ENCODE measurements at regions not wholly inside any gene's neighbourhood (a gene's known extent, or its start where the extent isn't known, plus 50 kb on each side); places are given as distances from the start of the nearest gene placed in this dataset.

DNA sequence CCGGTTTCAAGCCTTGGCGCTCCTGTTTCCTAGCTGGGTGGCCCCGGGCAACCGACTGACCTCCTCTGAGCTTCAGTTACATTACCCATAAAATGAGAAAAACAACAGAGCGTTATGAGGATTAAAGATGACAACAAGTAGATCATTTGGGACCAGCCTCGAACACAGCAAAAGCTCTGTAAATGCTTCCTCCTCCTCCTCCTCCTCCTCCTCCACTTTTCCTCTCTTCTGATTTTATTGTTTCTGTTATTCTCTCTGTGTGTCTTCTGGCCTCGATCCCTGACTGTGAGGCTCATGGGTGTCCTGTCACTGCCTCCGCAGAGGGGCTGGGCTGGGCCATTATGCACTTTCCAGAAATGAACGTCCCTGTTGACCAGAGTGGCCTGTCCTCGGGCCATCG, 176.2 kb downstream of the URI1 start:
- WGBS (ENCODE audit: low lambda C conversion rate): 50% methylated on average over 11 of the region's 11 CpGs
- H3K4me2 ChIP-seq: no peak overlapping the region
- no peak overlapping the region for H3K4me3 ChIP-seq (ENCODE audit: low read depth in 2 of 2, low read length in 1 of 2)
- TF ChIP-seq TCF12 (IDR thresholded peaks at IDR 0.05) (no peak), YY1 (IDR thresholded peaks at IDR 0.05; ENCODE audit: low read depth) (no peak), GABPA (IDR thresholded peaks at IDR 0.05; ENCODE audit: low read depth) (no peak), NRF1 (IDR thresholded peaks at IDR 0.05; ENCODE audit: low read depth, low read length) (no peak), MXI1 (IDR thresholded peaks at IDR 0.05; ENCODE audit: low read depth, low read length) (no peak), RAD21 (IDR thresholded peaks at IDR 0.05; ENCODE audit: low read length) (no peak), CHD2 (IDR thresholded peaks at IDR 0.05; ENCODE audit: low read length, partially characterized antibody) (no peak), TAF1 (IDR thresholded peaks at IDR 0.05; ENCODE audit: borderline replicate concordance, low read depth, low read length) (no peak), SIN3A (IDR thresholded peaks at IDR 0.05; ENCODE audit: borderline replicate concordance, low read depth, low read length) (no peak), FOXJ3 (CRISPR knock-in tag; IDR thresholded peaks at IDR 0.05) (no peak), JUND (IDR thresholded peaks at IDR 0.05) (no peak), FOSL2 (IDR thresholded peaks at IDR 0.05; ENCODE audit: borderline replicate concordance, low read depth) (no peak), POLR2AphosphoS5 (IDR thresholded peaks at IDR 0.05; ENCODE audit: low read depth, low read length) (no peak), EP300 (IDR thresholded peaks at IDR 0.05; ENCODE audit: borderline replicate concordance in 1 of 2, low read depth in 1 of 2, low read length in 1 of 2) (no peak), RXRA (IDR thresholded peaks at IDR 0.05; ENCODE audit: borderline replicate concordance, low read depth) (no peak), EZH2phosphoT487 (IDR thresholded peaks at IDR 0.05; ENCODE audit: borderline replicate concordance, low read depth) (no peak), ELF1 (IDR thresholded peaks at IDR 0.05) (no peak), GATA2 (CRISPR knock-in tag; IDR thresholded peaks at IDR 0.05) (no peak)
- TF ChIP-seq, protein P1, sequence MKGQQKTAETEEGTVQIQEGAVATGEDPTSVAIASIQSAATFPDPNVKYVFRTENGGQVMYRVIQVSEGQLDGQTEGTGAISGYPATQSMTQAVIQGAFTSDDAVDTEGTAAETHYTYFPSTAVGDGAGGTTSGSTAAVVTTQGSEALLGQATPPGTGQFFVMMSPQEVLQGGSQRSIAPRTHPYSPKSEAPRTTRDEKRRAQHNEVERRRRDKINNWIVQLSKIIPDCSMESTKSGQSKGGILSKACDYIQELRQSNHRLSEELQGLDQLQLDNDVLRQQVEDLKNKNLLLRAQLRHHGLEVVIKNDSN (IDR thresholded peaks at IDR 0.05; ENCODE audit: borderline replicate concordance, low read depth): no peak
- TF ChIP-seq, protein P2, sequence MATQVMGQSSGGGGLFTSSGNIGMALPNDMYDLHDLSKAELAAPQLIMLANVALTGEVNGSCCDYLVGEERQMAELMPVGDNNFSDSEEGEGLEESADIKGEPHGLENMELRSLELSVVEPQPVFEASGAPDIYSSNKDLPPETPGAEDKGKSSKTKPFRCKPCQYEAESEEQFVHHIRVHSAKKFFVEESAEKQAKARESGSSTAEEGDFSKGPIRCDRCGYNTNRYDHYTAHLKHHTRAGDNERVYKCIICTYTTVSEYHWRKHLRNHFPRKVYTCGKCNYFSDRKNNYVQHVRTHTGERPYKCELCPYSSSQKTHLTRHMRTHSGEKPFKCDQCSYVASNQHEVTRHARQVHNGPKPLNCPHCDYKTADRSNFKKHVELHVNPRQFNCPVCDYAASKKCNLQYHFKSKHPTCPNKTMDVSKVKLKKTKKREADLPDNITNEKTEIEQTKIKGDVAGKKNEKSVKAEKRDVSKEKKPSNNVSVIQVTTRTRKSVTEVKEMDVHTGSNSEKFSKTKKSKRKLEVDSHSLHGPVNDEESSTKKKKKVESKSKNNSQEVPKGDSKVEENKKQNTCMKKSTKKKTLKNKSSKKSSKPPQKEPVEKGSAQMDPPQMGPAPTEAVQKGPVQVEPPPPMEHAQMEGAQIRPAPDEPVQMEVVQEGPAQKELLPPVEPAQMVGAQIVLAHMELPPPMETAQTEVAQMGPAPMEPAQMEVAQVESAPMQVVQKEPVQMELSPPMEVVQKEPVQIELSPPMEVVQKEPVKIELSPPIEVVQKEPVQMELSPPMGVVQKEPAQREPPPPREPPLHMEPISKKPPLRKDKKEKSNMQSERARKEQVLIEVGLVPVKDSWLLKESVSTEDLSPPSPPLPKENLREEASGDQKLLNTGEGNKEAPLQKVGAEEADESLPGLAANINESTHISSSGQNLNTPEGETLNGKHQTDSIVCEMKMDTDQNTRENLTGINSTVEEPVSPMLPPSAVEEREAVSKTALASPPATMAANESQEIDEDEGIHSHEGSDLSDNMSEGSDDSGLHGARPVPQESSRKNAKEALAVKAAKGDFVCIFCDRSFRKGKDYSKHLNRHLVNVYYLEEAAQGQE (IDR thresholded peaks at IDR 0.05; ENCODE audit: low read depth, low read length): no peak
- DNase-seq: no peak
- no peaks in the 10 kb centered on the region for H3K36me3 ChIP-seq (replicated peaks in 1 of 2; ENCODE audit: control insufficient read depth in 1 of 2, insufficient read depth in 2 of 2, low read length in 1 of 2)
- H3K4me1 ChIP-seq (ENCODE audit: control insufficient read depth in 1 of 2, insufficient read depth in 2 of 2, low read depth in 1 of 2, low read length in 1 of 2): peaks cover 0 to 6% of the 10 kb centered on the region in 2 experiments; a peak in 1 of 4 replicates
- no peak overlapping the region for H3K9ac ChIP-seq
- POLR2A ChIA-PET: interaction anchor here (0.8 kb wide), 1 partner anchor 10 kb away, joined by 3 read pairs; no protein-coding TSS in a partner anchor
- H2AFZ ChIP-seq (ENCODE audit: low read depth): no peak overlapping the region
- CTCF ChIA-PET: interaction anchor here (1.2 kb wide), 1 partner anchor 72 kb away, joined by 3 read pairs; no protein-coding TSS in a partner anchor
- H3K9me2 ChIP-seq: no peaks in the 10 kb centered on the region
- H3K79me2 ChIP-seq (ENCODE audit: insufficient read depth): no peaks in the 10 kb centered on the region
- no peaks in the 10 kb centered on the region for H3F3A ChIP-seq (replicated peaks; ENCODE audit: insufficient read depth)
- H4K20me1 ChIP-seq (ENCODE audit: insufficient read depth): no peaks in the 10 kb centered on the region
- H3K27ac ChIP-seq (ENCODE audit: low read depth in 2 of 2, low read length in 1 of 2): no peak overlapping the region
- no peaks in the 10 kb centered on the region for H3K27me3 ChIP-seq (ENCODE audit: insufficient read depth)
- H3K9me3 ChIP-seq: no peaks in the 10 kb centered on the region

Data from SK-N-SH (cell line).